Epidermal melanocyte (primary cell): ENCODE measurements at regions not wholly inside any gene's neighbourhood (a gene's known extent, or its start where the extent isn't known, plus 50 kb on each side); places are given as distances from the start of the nearest gene placed in this dataset.
"Not testable (repeated sequence)": the region's sequence is repeated elsewhere in the genome, so short reads cannot be mapped to it uniquely, and the experiment has no call there.

Experiments
- DNase-seq: peaks from one replicate; pipeline ENCODE4 v3.0.0; 2011; ENCODE audit warnings: low spot score; ENCODE audit not compliant: insufficient read length

- no peak for DNase-seq
Observed at GRCh38 chr9:110086537-110086936, 121.4 kb downstream of the C9orf152 start.

DNA sequence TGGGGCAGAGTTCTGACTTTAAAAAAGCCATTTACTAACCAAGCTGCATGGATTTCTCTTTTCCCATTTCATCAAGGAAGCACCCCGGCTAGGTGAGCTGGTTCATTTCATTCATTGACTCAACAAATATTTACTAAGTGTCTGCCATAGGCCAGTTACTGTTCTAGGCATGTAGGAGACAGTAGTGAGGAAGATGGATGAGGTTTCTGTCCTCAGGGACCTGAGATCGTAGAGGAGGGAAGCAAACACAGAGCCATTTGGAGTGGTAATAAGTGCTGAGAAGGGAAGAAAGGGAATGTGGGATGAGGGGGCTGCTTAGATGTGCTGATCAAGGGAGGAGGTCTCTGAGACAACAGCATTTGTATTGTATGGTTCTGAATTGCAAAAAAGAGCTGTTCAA is 120.4 kb downstream of the C9orf152 start:
- no peak for DNase-seq

- DNase-seq, result no peak
Observed at GRCh38 chr9:110088099-110088498, 119.9 kb downstream of the C9orf152 start.

- DNase-seq, result no peak
Observed at GRCh38 chr9:110089681-110090370, 118.1 kb downstream of the C9orf152 start.

- DNase-seq, result no peak
Observed at GRCh38 chr9:110092792-110093191, 115.2 kb downstream of the C9orf152 start.

- DNase-seq, result no peak
Observed at GRCh38 chr9:110093417-110093816, 114.5 kb downstream of the C9orf152 start.

- DNase-seq, result no peak
Observed at GRCh38 chr9:110093871-110094270, 114.1 kb downstream of the C9orf152 start.

GRCh38 chr9:110095161-110095595 is 112.8 kb downstream of the C9orf152 start:
- DNase-seq, result peak; percentile 51

DNA sequence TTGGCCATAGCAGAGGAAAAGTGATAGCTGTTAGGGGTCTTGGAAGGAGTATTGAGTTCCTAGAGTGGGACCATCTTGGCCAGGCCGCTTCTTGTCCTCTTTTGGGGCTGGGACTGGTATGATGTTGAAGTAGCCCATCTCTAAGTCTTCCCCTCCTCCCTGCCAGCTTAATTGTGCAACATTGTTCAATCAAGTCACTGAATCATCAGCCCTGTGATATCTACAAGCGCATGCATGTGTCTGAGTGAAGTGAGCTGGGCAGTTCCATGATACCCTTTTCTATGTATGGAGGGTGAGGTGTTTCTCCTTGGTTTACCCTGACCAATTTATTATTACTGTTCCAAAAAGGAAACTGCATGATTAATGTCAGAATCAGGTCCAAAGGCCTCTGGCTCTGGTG is 112.2 kb downstream of the C9orf152 start:
- no peak for DNase-seq

- DNase-seq, result not testable (repeated sequence)
Observed at GRCh38 chr9:110096674-110097073, 111.3 kb downstream of the C9orf152 start.

DNA sequence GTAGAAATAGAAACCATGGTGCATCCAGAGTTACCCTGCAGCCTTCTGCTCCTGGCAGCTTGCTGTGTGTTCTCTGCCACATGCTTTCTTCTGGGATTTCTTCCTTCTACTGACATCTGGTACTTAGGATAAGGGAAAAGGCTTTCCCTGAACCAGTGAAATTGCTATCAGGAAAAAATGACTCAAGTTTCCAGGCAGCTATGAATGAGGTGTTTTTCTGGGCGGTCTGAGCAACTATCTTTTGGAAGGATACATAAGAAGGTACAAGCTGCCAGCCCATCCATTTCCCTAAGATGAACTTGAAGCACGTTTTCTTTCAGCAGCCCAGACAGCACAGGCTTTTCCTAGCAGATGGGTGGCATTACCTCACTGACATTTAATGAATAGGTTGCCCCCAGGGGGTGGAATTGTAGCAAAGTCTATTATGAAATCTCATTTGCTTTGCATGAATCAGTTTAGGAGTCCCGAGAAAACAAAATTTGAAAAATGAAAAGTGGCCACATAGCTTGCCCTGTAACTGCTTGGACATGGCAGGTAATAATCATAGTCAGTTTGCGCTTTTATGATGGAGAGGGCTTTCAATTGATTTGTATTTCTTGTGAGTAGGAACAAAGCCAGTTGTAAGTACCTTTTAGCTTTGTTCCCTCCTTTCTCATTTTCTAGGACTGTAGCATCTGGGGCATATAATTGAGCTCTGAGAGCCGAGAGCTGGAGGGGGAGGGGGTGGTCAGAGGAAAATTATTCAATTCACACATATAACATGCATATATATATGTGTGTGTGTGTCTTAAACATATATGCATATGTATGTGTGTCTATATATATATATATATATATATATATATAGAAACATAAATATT is 108.5 kb downstream of the C9orf152 start:
- no peak for DNase-seq

DNA sequence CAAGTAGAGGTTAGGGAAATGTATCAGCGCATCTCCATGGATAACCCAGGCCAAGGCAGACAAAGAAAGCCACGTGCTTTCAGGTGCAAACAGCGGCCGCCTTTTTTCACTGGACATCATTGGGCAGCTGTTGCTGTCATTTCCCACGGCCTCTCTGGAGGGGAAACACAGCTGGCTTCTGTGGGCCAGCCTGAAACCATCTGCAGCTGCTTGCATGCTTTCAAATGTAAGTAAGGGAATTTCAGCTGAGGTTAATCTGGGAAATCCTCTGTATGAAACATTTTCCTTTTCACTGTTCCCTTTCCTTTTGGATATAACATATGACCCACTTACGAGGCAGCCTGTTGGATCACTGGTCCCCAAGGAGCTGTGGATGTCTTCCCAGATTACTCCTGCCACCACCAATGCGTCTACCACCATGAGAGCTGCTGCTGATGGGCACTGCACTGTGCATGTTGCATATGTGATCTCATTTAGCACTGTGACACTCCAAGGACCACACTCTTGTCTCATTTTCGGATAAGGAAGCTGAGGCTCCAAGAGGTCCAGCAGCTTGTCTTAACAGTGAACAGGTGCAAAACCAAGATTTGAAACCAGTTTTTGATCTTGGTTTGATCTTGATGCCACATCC is 106.3 kb downstream of the C9orf152 start:
- DNase-seq, result no peak

DNA sequence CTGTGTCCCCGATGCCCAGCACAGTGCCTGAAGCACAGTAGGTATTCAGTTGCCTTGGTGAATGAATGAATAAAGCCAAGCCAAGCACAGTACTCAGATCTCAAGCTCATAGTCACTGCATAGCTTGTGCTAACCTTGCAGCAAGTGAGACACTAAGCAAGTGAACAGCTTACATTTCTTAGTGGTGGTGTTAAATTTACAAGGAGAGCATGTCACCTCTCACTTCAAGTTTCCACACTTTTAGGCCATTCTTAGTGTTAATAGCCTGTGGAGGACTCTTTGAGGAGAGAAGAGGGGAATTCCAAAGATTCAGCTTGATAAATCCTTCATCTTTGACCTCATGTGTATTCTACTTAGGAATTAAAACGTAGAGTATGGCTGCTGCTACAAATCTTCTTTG is 104.7 kb downstream of the C9orf152 start:
- DNase-seq, result no peak

- DNase-seq, result no peak
Observed at GRCh38 chr9:110104261-110104809, 103.6 kb downstream of the C9orf152 start.

- DNase-seq, result peak; percentile 59
Observed at GRCh38 chr9:110105107-110105506, 102.9 kb downstream of the C9orf152 start.

DNA sequence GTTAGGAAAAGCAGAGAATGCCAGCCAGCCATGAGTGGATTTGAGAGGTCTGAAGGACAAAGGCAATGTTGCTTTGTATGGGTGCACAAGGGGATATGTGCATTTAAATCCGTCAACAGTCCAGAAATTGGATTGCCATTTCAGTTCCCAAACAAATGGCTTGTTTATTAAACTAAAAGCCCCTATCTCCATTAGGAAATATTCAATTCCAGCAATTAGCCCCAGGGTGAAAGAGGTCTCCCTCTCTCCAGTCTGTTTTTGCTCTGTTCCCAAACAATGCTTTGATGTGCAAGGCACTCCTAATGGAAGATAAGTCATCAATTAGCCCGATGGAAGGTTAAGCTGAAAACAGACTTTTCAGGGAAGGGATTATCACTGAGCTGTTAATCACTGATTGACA is 101.3 kb downstream of the C9orf152 start:
- no peak for DNase-seq

- DNase-seq, result no peak
Observed at GRCh38 chr9:110109333-110110092, 98.4 kb downstream of the C9orf152 start.

DNA sequence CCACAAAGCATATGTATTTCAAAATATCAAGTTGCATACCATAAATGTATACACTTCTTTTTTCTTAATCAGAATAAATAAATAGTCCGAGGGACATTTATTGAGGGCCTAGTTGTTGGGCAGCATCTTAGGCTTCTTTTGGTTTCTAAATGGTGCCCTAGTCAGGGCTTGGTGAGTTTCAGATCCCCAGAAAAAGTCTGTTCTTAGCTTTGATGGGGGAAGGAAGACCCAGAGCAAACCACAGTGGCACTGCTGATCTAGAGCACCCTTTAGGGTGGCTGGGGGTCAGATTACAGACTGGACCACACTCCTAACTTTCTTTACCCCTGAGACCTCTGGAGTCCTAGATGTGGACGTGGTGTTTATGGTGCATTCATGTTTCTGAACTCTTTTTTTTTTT is 97.8 kb downstream of the C9orf152 start:
- DNase-seq, result no peak

DNA sequence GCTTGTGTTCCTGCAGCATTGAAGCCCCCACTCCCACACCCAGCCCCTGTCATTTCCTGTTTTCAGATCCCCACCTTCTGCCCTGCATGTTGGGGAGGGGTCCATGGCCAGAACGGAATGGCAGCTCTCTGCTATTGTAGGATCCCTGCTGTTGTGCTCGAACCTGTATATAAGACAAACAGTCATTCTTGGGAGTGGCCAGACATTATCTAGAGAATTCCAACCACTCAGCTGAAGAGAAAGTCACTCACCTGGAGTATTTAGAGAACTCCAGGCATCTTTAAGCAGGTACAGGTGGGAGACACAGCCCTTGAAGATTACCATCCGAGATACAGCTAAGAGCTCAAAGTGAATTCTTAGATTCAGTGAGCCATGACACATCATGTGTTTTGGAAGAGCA is 96.1 kb downstream of the C9orf152 start:
- no peak for DNase-seq

GRCh38 chr9:110112792-110113191 is 95.2 kb downstream of the C9orf152 start:
- no peak for DNase-seq
